ENCODE measurements at regions not wholly inside any gene's neighbourhood (a gene's known extent, or its start where the extent isn't known, plus 50 kb on each side); places are given as distances from the start of the nearest gene placed in this dataset.

GRCh38 chr1:223033658-223034057 lies 109.4 kb downstream of the TLR5 start:
- ChIA-PET POLR2A (no interaction called here), CTCF (no interaction called here)
- no peak overlapping the region for H3K4me3 ChIP-seq (ENCODE audit: low read depth in 2 of 2, low read length in 1 of 2)
- WGBS (ENCODE audit: low lambda C conversion rate), result 76% methylated on average over 3 of the region's 3 CpGs
- no peak for TF ChIP-seq MXI1 (IDR thresholded peaks at IDR 0.05; ENCODE audit: low read depth, low read length)
- TF ChIP-seq USF2 (IDR thresholded peaks at IDR 0.05; ENCODE audit: borderline replicate concordance, low read depth, low read length), result no peak
- TF ChIP-seq SMC3 (IDR thresholded peaks at IDR 0.05; ENCODE audit: low read depth, low read length), result no peak
- TF ChIP-seq FOXM1 (IDR thresholded peaks at IDR 0.05; ENCODE audit: low read depth), result no peak
- TF ChIP-seq EP300 (IDR thresholded peaks at IDR 0.05; ENCODE audit: borderline replicate concordance in 1 of 2, low read depth in 1 of 2, low read length in 1 of 2), result no peak
- TF ChIP-seq RFX5 (IDR thresholded peaks at IDR 0.05; ENCODE audit: low read length), result no peak
- TF ChIP-seq FOSL2 (IDR thresholded peaks at IDR 0.05; ENCODE audit: borderline replicate concordance, low read depth), result no peak
- no peak for TF ChIP-seq FOXJ3 (CRISPR knock-in tag; IDR thresholded peaks at IDR 0.05)
- TF ChIP-seq GATA2 (CRISPR knock-in tag; IDR thresholded peaks at IDR 0.05), result no peak
- no peak for TF ChIP-seq NRF1 (IDR thresholded peaks at IDR 0.05; ENCODE audit: low read depth, low read length)
- TF ChIP-seq CHD2 (IDR thresholded peaks at IDR 0.05; ENCODE audit: low read length, partially characterized antibody), result no peak
- no peak for TF ChIP-seq ELF1 (IDR thresholded peaks at IDR 0.05)
- no peak for TF ChIP-seq MAX (IDR thresholded peaks at IDR 0.05; ENCODE audit: low read depth)
- no peak for TF ChIP-seq PBX3 (IDR thresholded peaks at IDR 0.05)
- TF ChIP-seq GABPA (IDR thresholded peaks at IDR 0.05; ENCODE audit: low read depth), result no peak
- no peak for TF ChIP-seq TCF12 (IDR thresholded peaks at IDR 0.05)
- TF ChIP-seq USF1 (IDR thresholded peaks at IDR 0.05; ENCODE audit: borderline replicate concordance, low read depth), result no peak
- no peak for TF ChIP-seq YY1 (IDR thresholded peaks at IDR 0.05; ENCODE audit: low read depth)
- no peak for TF ChIP-seq TAF1 (IDR thresholded peaks at IDR 0.05; ENCODE audit: borderline replicate concordance, low read depth, low read length)
- no peaks in the 10 kb centered on the region for H3K79me2 ChIP-seq (ENCODE audit: insufficient read depth)
- no peaks in the 10 kb centered on the region for H3K36me3 ChIP-seq (replicated peaks in 1 of 2; ENCODE audit: control insufficient read depth in 1 of 2, insufficient read depth in 2 of 2, low read length in 1 of 2)
- H3K4me1 ChIP-seq (ENCODE audit: control insufficient read depth in 1 of 2, insufficient read depth in 2 of 2, low read depth in 1 of 2, low read length in 1 of 2), result peaks cover 0 to 11% of the 10 kb centered on the region in 2 experiments; a peak in 1 of 4 replicates
- H3K9me2 ChIP-seq, result no peaks in the 10 kb centered on the region
- H3K27me3 ChIP-seq (ENCODE audit: insufficient read depth), result no peaks in the 10 kb centered on the region
- no peak overlapping the region for H2AFZ ChIP-seq (ENCODE audit: low read depth)
- H3K9me3 ChIP-seq, result no peaks in the 10 kb centered on the region
- H3K9ac ChIP-seq, result no peak overlapping the region
- no peaks in the 10 kb centered on the region for H3F3A ChIP-seq (replicated peaks; ENCODE audit: insufficient read depth)
- no peak overlapping the region for H3K4me2 ChIP-seq
- no peak overlapping the region for H3K27ac ChIP-seq (ENCODE audit: low read depth in 2 of 2, low read length in 1 of 2)
- no peak for DNase-seq
- H4K20me1 ChIP-seq (ENCODE audit: insufficient read depth), result no peaks in the 10 kb centered on the region
